ENCODE measurements at regions not wholly inside any gene's neighbourhood (a gene's known extent, or its start where the extent isn't known, plus 50 kb on each side); places are given as distances from the start of the nearest gene placed in this dataset.

DNA sequence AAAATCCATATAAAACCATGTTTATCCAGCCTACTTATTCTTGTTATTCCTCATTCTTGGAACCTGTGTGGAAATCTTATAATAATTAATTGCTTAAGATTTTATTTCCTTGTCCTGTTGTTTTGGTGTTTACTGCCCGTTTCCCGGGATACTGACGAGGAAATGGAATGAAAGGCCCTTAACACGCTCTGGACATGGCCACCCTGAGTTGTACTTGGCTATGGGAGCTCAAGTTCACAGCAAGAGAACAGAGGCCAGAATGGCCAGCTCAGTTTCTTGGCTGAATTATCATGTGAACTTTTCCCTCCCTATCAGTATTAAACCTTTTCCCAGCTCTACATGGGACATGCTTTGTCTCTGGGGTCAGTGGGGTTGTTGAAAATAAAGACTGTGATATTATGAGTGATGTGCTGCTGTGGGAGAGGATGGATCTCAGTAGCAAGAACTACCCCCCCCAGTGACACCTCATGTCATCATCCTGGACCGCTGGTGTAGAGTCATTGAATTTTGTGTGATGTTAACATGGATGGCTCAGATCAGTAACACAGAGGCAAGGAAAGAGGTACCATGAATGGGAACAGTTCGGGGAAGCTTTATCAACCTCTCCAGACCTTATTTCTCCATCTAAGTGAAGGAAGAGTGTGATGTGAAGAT is 87.0 kb upstream of the IGFBP3 start:
- no peaks in the 10 kb centered on the region for H3K36me3 ChIP-seq
- no peak for DNase-seq
- H3K27ac ChIP-seq = no peak overlapping the region
- H3K4me1 ChIP-seq = no peaks in the 10 kb centered on the region
- TF ChIP-seq CTCF (IDR thresholded peaks at IDR 0.05 in 4 of 5, conservative IDR thresholded peaks at IDR 0.05 in 1 of 5) (no peak), POLR2A (IDR thresholded peaks at IDR 0.05) (no peak)
- H3K27me3 ChIP-seq = no peaks in the 10 kb centered on the region
- no peak for ATAC-seq
- H3K9me3 ChIP-seq = no peaks in the 10 kb centered on the region
- intact Hi-C loops (cut with DNase I; ENCODE audit: low total_unique reads) (no loop called here), in situ Hi-C loops (cut with MboI; ENCODE audit: low sequenced_read_pairs in 4 of 4) (no loop called here)
- no peak overlapping the region for H3K4me3 ChIP-seq

GRCh38 chr7:46007194-46007593 is 86.1 kb upstream of the IGFBP3 start:
- no peak for DNase-seq
- Histone ChIP-seq H3K27ac (no peak overlapping the region), H3K27me3 (no peaks in the 10 kb centered on the region), H3K36me3 (no peaks in the 10 kb centered on the region), H3K9me3 (no peaks in the 10 kb centered on the region), H3K4me1 (no peaks in the 10 kb centered on the region), H3K4me3 (no peak overlapping the region)
- TF ChIP-seq CTCF (IDR thresholded peaks at IDR 0.05 in 4 of 5, conservative IDR thresholded peaks at IDR 0.05 in 1 of 5) (no peak), POLR2A (IDR thresholded peaks at IDR 0.05) (no peak)
- ATAC-seq = no peak
- in situ Hi-C loops (cut with MboI; ENCODE audit: low sequenced_read_pairs in 4 of 4) (no loop called here), intact Hi-C loops (cut with DNase I; ENCODE audit: low total_unique reads) (no loop called here)

DNA sequence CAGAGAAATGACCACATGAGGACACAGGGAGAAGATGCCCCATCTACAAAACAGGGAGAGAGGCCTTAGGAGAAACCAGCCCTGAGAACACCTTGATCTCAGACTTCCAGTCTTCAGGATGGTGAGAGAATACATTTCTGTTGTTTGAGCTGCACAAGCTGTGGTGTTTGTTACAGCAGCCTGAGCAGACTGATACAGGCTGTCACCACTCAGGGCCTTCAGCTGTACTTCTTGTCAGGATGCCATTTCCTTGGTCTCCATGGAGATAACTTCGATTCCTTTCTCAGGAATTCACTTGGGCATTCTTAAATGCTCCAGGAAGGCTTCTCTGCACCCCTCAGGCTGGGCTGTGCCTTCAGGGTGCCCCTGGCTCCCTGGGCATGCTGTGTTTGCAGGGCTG is 85.7 kb upstream of the IGFBP3 start:
- Histone ChIP-seq H3K27ac (no peak overlapping the region), H3K4me3 (no peak overlapping the region), H3K4me1 (no peaks in the 10 kb centered on the region), H3K36me3 (no peaks in the 10 kb centered on the region), H3K9me3 (no peaks in the 10 kb centered on the region), H3K27me3 (no peaks in the 10 kb centered on the region)
- no peak for TF ChIP-seq CTCF (IDR thresholded peaks at IDR 0.05 in 4 of 5, conservative IDR thresholded peaks at IDR 0.05 in 1 of 5)
- no peak for TF ChIP-seq POLR2A (IDR thresholded peaks at IDR 0.05)
- intact Hi-C loops (cut with DNase I; ENCODE audit: low total_unique reads) (no loop called here), in situ Hi-C loops (cut with MboI; ENCODE audit: low sequenced_read_pairs in 4 of 4) (no loop called here)
- DNase-seq (no peak), ATAC-seq (no peak)

GRCh38 chr7:46006212-46006611 is 85.1 kb upstream of the IGFBP3 start:
- no peaks in the 10 kb centered on the region for H3K27me3 ChIP-seq
- in situ Hi-C loops (cut with MboI; ENCODE audit: low sequenced_read_pairs in 4 of 4) (no loop called here), intact Hi-C loops (cut with DNase I; ENCODE audit: low total_unique reads) (no loop called here)
- ATAC-seq = no peak
- no peaks in the 10 kb centered on the region for H3K9me3 ChIP-seq
- no peak for TF ChIP-seq CTCF (IDR thresholded peaks at IDR 0.05 in 4 of 5, conservative IDR thresholded peaks at IDR 0.05 in 1 of 5)
- TF ChIP-seq POLR2A (IDR thresholded peaks at IDR 0.05) = no peak
- no peak overlapping the region for H3K27ac ChIP-seq
- H3K4me1 ChIP-seq = no peaks in the 10 kb centered on the region
- DNase-seq = no peak
- no peak overlapping the region for H3K4me3 ChIP-seq
- no peaks in the 10 kb centered on the region for H3K36me3 ChIP-seq

DNA sequence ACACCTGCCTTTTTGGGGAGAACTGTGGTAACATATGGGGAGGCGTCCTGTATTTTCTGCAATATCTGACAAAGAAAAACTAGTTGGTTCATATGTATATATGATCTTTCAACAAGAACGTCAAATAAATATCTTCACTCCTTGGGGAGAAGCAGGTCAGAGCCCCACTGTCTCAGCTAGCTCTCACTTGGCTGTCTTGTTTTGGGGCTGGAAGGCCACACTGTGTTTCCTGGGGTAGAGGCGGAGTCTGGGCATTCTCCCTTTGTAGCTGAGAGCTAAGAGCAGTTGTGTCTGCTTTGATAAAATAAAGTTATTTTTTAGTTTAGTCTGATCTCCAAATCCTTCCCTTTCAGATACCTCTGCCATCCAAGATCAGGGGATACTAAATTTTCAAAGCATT is 83.9 kb upstream of the IGFBP3 start:
- Histone ChIP-seq H3K4me1 (no peaks in the 10 kb centered on the region), H3K9me3 (no peaks in the 10 kb centered on the region), H3K27me3 (no peaks in the 10 kb centered on the region), H3K4me3 (no peak overlapping the region), H3K36me3 (no peaks in the 10 kb centered on the region), H3K27ac (no peak overlapping the region)
- TF ChIP-seq CTCF (IDR thresholded peaks at IDR 0.05 in 4 of 5, conservative IDR thresholded peaks at IDR 0.05 in 1 of 5) (no peak), POLR2A (IDR thresholded peaks at IDR 0.05) (no peak)
- intact Hi-C loops (cut with DNase I; ENCODE audit: low total_unique reads) = no loop called here
- in situ Hi-C loops (cut with MboI; ENCODE audit: low sequenced_read_pairs in 4 of 4) = no loop called here
- ATAC-seq (no peak), DNase-seq (no peak)
